PFSK-1 (cell line): ENCODE measurements at regions not wholly inside any gene's neighbourhood (a gene's known extent, or its start where the extent isn't known, plus 50 kb on each side); places are given as distances from the start of the nearest gene placed in this dataset.

Experiments
- FOXP2 ChIP-seq: optimal IDR thresholded peaks from 2 replicates; pipeline ENCODE3; 2011; ENCODE audit warnings: borderline replicate concordance, control low read depth, inconsistent platforms; ENCODE audit not compliant: insufficient read depth; ENCODE audit errors: extremely low read length, extremely low read depth
- POLR2AphosphoS5 ChIP-seq: IDR thresholded peaks from 2 replicates; pipeline ENCODE4 v1.6.1; 2012; ENCODE audit warnings: low read depth, mild to moderate bottlenecking, control low read depth, low read length, moderate library complexity
- SIN3A ChIP-seq: IDR thresholded peaks from 2 replicates; pipeline ENCODE4 v1.6.1; 2012; ENCODE audit warnings: mild to moderate bottlenecking, low read length, moderate library complexity, borderline replicate concordance; ENCODE audit not compliant: insufficient read depth
- TAF1 ChIP-seq: IDR thresholded peaks from 2 replicates; pipeline ENCODE4 v1.6.1; 2012; ENCODE audit warnings: low read length, control low read depth, borderline replicate concordance; ENCODE audit not compliant: insufficient read depth
- TF ChIP-seq, protein P1 (sequence below), 2 experiments: IDR thresholded peaks; 2 replicates each; pipeline versions ENCODE4 v1.6.1 to v1.8.0; 2011 to 2012; ENCODE audit warnings: low read depth in 2 of 2, low read length in 2 of 2, control low read depth in 1 of 2, inconsistent platforms in 1 of 2, mild to moderate bottlenecking in 1 of 2, moderate library complexity in 1 of 2; ENCODE audit not compliant: insufficient read depth in 1 of 2

- TF ChIP-seq SIN3A, result no peak
- no peak for TF ChIP-seq FOXP2
- TF ChIP-seq TAF1, result no peak
- TF ChIP-seq POLR2AphosphoS5, result no peak
- TF ChIP-seq, protein P1, sequence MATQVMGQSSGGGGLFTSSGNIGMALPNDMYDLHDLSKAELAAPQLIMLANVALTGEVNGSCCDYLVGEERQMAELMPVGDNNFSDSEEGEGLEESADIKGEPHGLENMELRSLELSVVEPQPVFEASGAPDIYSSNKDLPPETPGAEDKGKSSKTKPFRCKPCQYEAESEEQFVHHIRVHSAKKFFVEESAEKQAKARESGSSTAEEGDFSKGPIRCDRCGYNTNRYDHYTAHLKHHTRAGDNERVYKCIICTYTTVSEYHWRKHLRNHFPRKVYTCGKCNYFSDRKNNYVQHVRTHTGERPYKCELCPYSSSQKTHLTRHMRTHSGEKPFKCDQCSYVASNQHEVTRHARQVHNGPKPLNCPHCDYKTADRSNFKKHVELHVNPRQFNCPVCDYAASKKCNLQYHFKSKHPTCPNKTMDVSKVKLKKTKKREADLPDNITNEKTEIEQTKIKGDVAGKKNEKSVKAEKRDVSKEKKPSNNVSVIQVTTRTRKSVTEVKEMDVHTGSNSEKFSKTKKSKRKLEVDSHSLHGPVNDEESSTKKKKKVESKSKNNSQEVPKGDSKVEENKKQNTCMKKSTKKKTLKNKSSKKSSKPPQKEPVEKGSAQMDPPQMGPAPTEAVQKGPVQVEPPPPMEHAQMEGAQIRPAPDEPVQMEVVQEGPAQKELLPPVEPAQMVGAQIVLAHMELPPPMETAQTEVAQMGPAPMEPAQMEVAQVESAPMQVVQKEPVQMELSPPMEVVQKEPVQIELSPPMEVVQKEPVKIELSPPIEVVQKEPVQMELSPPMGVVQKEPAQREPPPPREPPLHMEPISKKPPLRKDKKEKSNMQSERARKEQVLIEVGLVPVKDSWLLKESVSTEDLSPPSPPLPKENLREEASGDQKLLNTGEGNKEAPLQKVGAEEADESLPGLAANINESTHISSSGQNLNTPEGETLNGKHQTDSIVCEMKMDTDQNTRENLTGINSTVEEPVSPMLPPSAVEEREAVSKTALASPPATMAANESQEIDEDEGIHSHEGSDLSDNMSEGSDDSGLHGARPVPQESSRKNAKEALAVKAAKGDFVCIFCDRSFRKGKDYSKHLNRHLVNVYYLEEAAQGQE (IDR thresholded peaks at IDR 0.05; ENCODE audit: insufficient read depth in 1 of 2, low read depth in 2 of 2, low read length in 2 of 2), result no peak
Measured at GRCh38 chr4:108291137-108291536, 122.4 kb upstream of the LEF1 start.

DNA sequence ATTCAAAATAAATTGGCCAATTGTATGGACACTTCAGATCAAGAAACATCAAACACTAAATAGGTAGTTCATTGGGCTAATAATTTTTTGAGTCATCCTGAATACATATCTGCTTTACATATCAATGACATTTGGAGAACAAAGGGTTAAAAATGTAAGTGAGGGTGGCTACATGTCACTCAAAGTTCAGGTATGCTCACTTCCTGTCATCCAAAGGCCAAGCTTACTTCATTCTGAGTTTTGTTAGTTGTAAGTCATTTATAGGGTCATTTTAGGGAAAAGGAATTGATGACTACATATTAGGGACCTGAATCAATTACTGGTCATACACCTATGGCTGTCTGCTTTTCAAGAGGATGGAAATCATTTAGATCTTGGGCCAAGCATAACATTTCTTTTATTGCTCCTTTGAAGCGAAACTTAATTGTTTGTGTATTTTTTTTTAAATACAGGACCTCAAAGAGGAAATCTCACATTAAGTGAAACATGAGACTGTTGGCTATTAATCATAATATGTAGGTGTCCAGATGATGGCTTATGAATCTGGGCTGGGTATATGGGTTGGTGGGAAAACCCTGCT lies 119.2 kb upstream of the LEF1 start:
- TF ChIP-seq SIN3A (no peak), TAF1 (no peak)
- TF ChIP-seq, protein P1 (IDR thresholded peaks at IDR 0.05; ENCODE audit: insufficient read depth in 1 of 2, low read depth in 2 of 2, low read length in 2 of 2), result no peak

- TF ChIP-seq FOXP2, result no peak
- TF ChIP-seq SIN3A, result no peak
- TF ChIP-seq, protein P1 (IDR thresholded peaks at IDR 0.05; ENCODE audit: insufficient read depth in 1 of 2, low read depth in 2 of 2, low read length in 2 of 2), result no peak
- TF ChIP-seq TAF1, result no peak
- TF ChIP-seq POLR2AphosphoS5, result no peak
Measured at GRCh38 chr4:108280072-108280471, 111.3 kb upstream of the LEF1 start.

- TF ChIP-seq TAF1 (no peak), POLR2AphosphoS5 (no peak)
Measured at GRCh38 chr4:108276690-108277089, 108.0 kb upstream of the LEF1 start.

DNA sequence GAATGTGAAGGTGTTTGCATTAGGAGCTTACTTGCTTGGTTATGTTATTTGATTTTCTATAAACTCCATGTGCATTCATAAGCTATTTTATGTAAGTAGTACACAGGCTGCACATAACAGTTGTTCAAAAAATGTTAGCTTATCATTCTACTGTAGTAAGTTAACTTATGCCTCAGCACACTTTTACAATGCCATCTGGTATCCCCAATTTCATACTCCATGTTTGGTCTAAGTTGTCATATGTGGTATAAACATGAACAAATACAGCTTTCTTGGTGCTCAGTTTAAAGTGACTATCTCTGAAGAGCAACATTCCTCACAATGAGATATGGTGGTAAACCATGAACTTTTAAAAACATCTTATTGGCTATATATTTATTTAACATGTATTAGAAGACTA lies 104.3 kb upstream of the LEF1 start:
- TF ChIP-seq FOXP2 (no peak), POLR2AphosphoS5 (no peak), SIN3A (no peak), TAF1 (no peak)
- TF ChIP-seq, protein P1 (IDR thresholded peaks at IDR 0.05; ENCODE audit: insufficient read depth in 1 of 2, low read depth in 2 of 2, low read length in 2 of 2), result no peak
